HL-60 (cell line): ENCODE measurements at regions not wholly inside any gene's neighbourhood (a gene's known extent, or its start where the extent isn't known, plus 50 kb on each side); places are given as distances from the start of the nearest gene placed in this dataset.

Source experiments
- CTCF ChIP-seq: IDR thresholded peaks from one replicate; pipeline ENCODE4 v1.5.1; 2011; ENCODE audit warnings: low read length, control low read depth, inconsistent platforms; ENCODE audit not compliant: insufficient read depth
- POLR2AphosphoS5 ChIP-seq: IDR thresholded peaks from 2 replicates; pipeline ENCODE4 v1.6.1; 2012; ENCODE audit warnings: low read depth

- TF ChIP-seq CTCF (no peak), POLR2AphosphoS5 (no peak)
These were observed 705.8 kb downstream of the NR2F2 start for GRCh38 chr15:97036301-97036700.
